Activated naive CD4-positive, alpha-beta T cell treated with anti-CD3 and anti-CD28 coated beads, Interleukin-2, amount 10 ng/mL, durations not matched to agents 7 days and 5 days (primary cell): ENCODE measurements at regions not wholly inside any gene's neighbourhood (a gene's known extent, or its start where the extent isn't known, plus 50 kb on each side); places are given as distances from the start of the nearest gene placed in this dataset.
"Not testable (repeated sequence)": the region's sequence is repeated elsewhere in the genome, so short reads cannot be mapped to it uniquely, and the experiment has no call there.

Source experiments
- CTCF ChIA-PET: fragments of 350-600 bp; sonication (Branson Sonifier 250); formaldehyde crosslinking; loops from one replicate; lab custom pipeline; 2021; ENCODE audit warnings: antibody characterized with exemption; lab: Charles Lee
- DNase-seq: peaks from one replicate; pipeline ENCODE4 v3.0.0-alpha.2; 2020
- H3K27ac Mint-ChIP-seq: one replicate; pipeline ENCODE4 v1.8.0; 2021; ENCODE audit warnings: mild to moderate bottlenecking, moderate library complexity, mixed read lengths
- H3K27me3 Mint-ChIP-seq: one replicate; pipeline ENCODE4 v1.8.0; 2021; ENCODE audit warnings: mild to moderate bottlenecking, mixed read lengths
- H3K36me3 Mint-ChIP-seq: one replicate; pipeline ENCODE4 v1.8.0; 2021; ENCODE audit warnings: mixed read lengths
- H3K4me1 Mint-ChIP-seq: one replicate; pipeline ENCODE4 v1.8.0; 2021; ENCODE audit warnings: mixed read lengths
- H3K4me3 Mint-ChIP-seq: one replicate; pipeline ENCODE4 v1.8.0; 2021; ENCODE audit warnings: mild to moderate bottlenecking, moderate library complexity, mixed read lengths
- H3K9me3 Mint-ChIP-seq: one replicate; pipeline ENCODE4 v1.8.0; 2021; ENCODE audit warnings: mixed read lengths

DNA sequence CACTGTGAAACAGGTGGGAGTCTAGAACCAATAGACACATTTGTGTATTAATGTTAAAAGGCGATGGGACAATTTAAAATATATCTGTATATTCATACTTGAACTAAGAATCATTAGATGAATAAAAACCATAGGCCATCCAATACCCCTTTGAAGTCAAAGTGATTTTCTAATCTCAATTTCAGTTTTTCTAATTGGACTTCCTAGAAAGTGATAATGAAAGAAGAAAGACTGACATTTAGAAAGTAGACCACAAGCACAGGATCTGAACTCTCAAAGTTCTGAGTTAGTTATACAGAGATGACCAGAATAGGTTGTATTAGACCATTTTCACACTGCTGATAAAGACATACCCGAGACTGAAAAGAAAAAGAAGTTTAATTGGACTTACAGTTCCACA lies 412.8 kb upstream of the PIK3R1 start:
- no peak for DNase-seq
- CTCF ChIA-PET: no interaction called here
- H3K9me3 Mint-ChIP-seq: no peaks in the 10 kb centered on the region
- H3K36me3 Mint-ChIP-seq: no peaks in the 10 kb centered on the region
- H3K27me3 Mint-ChIP-seq: no peaks in the 10 kb centered on the region
- no peaks in the 10 kb centered on the region for H3K4me1 Mint-ChIP-seq
- no peak overlapping the region for H3K27ac Mint-ChIP-seq
- H3K4me3 Mint-ChIP-seq: no peak overlapping the region

- Mint-ChIP-seq H3K27ac (no peak overlapping the region), H3K36me3 (no peaks in the 10 kb centered on the region), H3K27me3 (no peaks in the 10 kb centered on the region), H3K9me3 (no peaks in the 10 kb centered on the region), H3K4me3 (no peak overlapping the region), H3K4me1 (no peaks in the 10 kb centered on the region)
- no peak for DNase-seq
- CTCF ChIA-PET: no interaction called here
These were observed 415.8 kb upstream of the PIK3R1 start for GRCh38 chr5:67799732-67800234.

DNA sequence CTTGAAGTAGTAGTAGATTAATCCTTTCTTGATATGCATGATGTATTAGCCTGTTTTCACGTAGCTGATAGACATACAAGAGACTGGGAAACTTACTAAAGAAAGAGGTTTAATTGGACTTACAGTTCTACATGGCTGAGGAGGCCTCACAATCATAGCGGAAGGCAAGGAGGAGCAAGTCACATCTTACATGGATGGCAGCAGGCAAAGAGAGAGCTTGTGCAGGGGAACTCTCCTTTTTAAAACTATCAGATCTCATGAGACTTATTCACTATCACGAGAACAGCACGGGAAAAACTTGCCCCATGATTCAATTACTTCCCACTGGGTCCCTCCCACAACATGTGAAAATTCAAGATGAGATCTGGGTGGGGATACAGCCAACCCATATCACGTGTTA lies 417.1 kb upstream of the PIK3R1 start:
- H3K27me3 Mint-ChIP-seq, CTCF ChIA-PET, H3K4me3 Mint-ChIP-seq, H3K36me3 Mint-ChIP-seq, H3K27ac Mint-ChIP-seq, H3K9me3 Mint-ChIP-seq, H3K4me1 Mint-ChIP-seq, DNase-seq: not testable (repeated sequence)

- Mint-ChIP-seq H3K4me1 (no peaks in the 10 kb centered on the region), H3K4me3 (no peak overlapping the region), H3K9me3 (no peaks in the 10 kb centered on the region), H3K36me3 (no peaks in the 10 kb centered on the region), H3K27me3 (no peaks in the 10 kb centered on the region), H3K27ac (no peak overlapping the region)
- no peak for DNase-seq
- CTCF ChIA-PET: no interaction called here
These were observed 419.6 kb upstream of the PIK3R1 start for GRCh38 chr5:67795781-67796477.

GRCh38 chr5:67793966-67794365 lies 421.6 kb upstream of the PIK3R1 start:
- H3K27me3 Mint-ChIP-seq: no peaks in the 10 kb centered on the region
- no peaks in the 10 kb centered on the region for H3K9me3 Mint-ChIP-seq
- H3K27ac Mint-ChIP-seq: no peak overlapping the region
- H3K4me1 Mint-ChIP-seq: no peaks in the 10 kb centered on the region
- no peaks in the 10 kb centered on the region for H3K36me3 Mint-ChIP-seq
- CTCF ChIA-PET: no interaction called here
- no peak for DNase-seq
- no peak overlapping the region for H3K4me3 Mint-ChIP-seq

GRCh38 chr5:67793418-67793817 lies 422.1 kb upstream of the PIK3R1 start:
- CTCF ChIA-PET: no interaction called here
- H3K27ac Mint-ChIP-seq: no peak overlapping the region
- no peaks in the 10 kb centered on the region for H3K4me1 Mint-ChIP-seq
- H3K36me3 Mint-ChIP-seq: no peaks in the 10 kb centered on the region
- no peaks in the 10 kb centered on the region for H3K27me3 Mint-ChIP-seq
- no peak overlapping the region for H3K4me3 Mint-ChIP-seq
- no peak for DNase-seq
- no peaks in the 10 kb centered on the region for H3K9me3 Mint-ChIP-seq

DNA sequence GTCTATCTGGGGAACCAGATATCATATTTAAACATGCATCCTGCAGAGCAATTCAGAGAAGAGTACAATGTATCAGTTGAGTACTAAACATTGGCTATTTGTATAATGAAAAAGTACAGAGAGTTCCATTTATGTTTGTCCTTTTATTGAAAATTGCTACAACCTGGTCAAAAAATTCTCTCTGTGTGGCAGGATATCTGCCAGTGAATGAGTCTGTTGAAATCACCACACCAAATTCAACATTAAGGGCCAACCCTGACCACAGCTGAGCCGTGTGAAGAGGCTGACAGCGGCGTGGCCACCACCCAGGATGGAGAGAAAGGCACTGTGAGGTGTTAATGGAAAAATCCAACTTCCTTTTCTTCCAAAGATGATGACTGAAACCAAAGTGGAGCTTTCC lies 422.7 kb upstream of the PIK3R1 start:
- Mint-ChIP-seq H3K27me3 (no peaks in the 10 kb centered on the region), H3K4me3 (no peak overlapping the region), H3K4me1 (no peaks in the 10 kb centered on the region), H3K27ac (no peak overlapping the region), H3K9me3 (no peaks in the 10 kb centered on the region), H3K36me3 (no peaks in the 10 kb centered on the region)
- DNase-seq: no peak
- CTCF ChIA-PET: no interaction called here

DNA sequence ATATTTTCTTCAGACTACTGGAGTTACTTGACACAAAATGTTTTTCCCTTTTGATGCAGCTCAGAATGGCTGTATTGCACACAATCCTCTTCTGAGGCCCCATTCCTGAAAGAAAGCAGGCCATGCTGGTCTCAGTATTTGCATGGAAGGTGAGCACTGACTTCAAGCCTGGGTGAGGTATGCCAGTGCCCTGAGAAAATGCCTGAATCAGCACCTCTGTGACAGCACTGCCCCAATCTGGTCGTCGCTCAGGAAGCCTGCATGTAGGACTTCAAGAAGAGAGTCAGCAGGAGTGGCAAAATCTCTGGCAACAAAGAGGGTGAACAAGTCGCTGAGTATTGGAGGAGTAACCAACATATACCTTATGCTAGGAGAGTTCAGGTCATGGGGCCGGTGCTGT lies 425.2 kb upstream of the PIK3R1 start:
- CTCF ChIA-PET: no interaction called here
- Mint-ChIP-seq H3K27ac (no peak overlapping the region), H3K36me3 (no peaks in the 10 kb centered on the region), H3K27me3 (no peaks in the 10 kb centered on the region), H3K4me3 (no peak overlapping the region), H3K4me1 (no peaks in the 10 kb centered on the region), H3K9me3 (no peaks in the 10 kb centered on the region)
- DNase-seq: no peak

DNA sequence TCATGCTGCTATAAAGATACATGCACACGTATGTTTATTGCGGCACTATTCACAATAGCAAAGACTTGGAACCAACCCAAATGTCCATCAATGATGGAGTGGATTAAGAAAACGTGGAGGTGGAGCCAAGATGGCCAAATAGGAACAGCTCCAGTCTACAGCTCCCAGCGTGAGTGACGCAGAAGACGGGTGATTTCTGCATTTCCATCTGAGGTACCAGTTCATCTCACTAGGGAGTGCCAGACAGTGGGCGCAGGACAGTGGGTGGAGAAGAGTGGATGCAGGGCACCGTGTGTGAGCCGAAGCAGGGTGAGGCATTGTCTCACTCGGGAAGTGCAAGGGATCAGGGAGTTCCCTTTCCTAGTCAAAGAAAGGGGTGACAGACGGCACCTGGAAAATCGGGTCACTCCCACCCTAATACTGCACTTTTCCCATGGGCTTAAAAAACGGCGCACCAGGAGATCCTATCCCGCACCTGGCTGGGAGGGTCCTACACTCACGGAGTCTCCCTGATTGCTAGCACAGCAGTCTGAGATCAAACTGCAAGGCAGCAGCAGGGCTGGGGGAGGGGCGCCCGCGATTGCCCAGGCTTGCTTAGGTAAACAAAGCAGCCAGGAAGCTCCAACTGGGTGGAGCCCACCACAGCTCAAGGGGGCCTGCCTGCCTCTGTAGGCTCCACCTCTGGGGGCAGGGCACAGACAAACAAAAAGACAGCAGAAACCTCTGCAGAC lies 435.5 kb upstream of the PIK3R1 start:
- H3K27ac Mint-ChIP-seq, CTCF ChIA-PET, H3K4me1 Mint-ChIP-seq, H3K9me3 Mint-ChIP-seq, H3K4me3 Mint-ChIP-seq, H3K36me3 Mint-ChIP-seq, H3K27me3 Mint-ChIP-seq, DNase-seq: not testable (repeated sequence)

DNA sequence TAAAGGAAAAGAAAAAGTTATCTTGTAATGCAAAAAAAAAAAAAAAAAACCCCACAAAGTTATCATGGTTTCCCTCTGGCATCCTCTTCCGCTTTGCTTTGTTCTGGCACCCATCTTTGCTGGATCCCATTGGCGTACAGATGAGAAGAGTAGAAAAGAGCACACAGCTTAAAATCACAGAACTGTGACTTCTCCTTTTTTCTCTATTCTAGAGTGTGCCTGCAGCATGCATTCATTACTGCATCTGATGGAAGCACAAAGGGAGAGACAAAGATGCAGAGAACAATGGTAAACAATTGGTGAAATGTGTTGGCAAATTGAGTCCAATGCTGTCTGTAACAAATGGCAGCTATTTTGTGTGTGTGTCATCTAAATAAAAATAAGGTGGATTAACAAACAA lies 440.8 kb upstream of the PIK3R1 start:
- peaks cover under 1% of the 10 kb centered on the region for H3K4me1 Mint-ChIP-seq
- DNase-seq: no peak
- H3K9me3 Mint-ChIP-seq: no peaks in the 10 kb centered on the region
- H3K36me3 Mint-ChIP-seq: no peaks in the 10 kb centered on the region
- no peaks in the 10 kb centered on the region for H3K27me3 Mint-ChIP-seq
- H3K27ac Mint-ChIP-seq: no peak overlapping the region
- H3K4me3 Mint-ChIP-seq: no peak overlapping the region
- CTCF ChIA-PET: no interaction called here

DNA sequence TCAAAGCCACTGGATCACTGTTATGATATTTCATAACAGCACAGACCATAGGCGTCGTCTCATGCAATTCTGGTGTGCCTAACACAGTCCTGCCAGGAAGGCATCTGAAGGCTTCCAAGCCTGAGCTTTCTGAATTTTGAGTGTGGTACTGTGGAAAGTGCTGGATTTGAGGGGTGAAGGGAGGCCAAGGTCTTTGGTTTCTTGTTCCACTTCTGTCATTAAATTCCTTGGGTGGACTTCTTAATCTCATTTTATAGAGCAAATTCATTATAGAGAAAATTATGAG lies 441.3 kb upstream of the PIK3R1 start:
- H3K27ac Mint-ChIP-seq: no peak overlapping the region
- DNase-seq: no peak
- H3K27me3 Mint-ChIP-seq: no peaks in the 10 kb centered on the region
- CTCF ChIA-PET: no interaction called here
- no peaks in the 10 kb centered on the region for H3K9me3 Mint-ChIP-seq
- H3K36me3 Mint-ChIP-seq: no peaks in the 10 kb centered on the region
- H3K4me1 Mint-ChIP-seq: no peaks in the 10 kb centered on the region
- no peak overlapping the region for H3K4me3 Mint-ChIP-seq

DNA sequence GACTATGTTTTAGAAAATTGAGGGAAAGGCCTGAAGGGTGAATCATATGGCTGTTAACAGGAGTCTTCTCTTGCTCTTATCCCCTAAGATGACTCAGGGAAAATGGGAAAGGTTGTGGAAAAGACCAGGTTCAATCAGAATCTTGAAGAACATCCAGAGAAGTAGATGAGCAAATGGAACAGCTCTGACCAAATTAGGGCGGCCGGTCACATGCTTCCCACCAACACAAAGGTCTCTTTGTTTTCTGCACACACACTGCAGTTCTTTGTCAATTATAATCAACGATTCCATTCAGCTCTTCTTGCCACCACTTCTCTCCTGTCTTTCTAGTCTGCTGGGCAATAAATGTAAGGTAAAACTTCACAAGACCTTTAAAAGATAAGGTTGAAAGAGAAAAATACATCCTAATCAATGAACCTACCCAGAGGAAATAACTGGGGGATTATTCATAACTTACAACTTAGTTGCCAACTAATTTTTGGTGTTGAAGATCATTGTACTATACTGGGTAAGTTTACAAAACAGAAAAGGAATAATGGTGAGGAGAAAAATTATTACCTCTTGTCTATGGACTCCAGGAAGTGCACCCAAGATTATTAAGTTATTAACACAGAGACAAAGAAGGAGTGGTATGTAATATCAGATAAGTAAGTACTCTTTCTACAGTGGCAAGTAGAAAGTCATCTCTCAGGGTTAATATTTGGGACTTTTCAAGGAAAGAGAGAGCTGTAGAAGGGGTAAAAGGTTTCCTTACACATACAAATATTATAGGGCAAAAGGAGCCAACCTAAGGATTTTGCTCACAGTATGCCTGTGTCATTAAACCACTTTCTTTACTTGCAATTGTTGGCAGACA lies 441.9 kb upstream of the PIK3R1 start:
- Mint-ChIP-seq H3K4me1 (no peaks in the 10 kb centered on the region), H3K36me3 (no peaks in the 10 kb centered on the region), H3K9me3 (no peaks in the 10 kb centered on the region), H3K4me3 (no peak overlapping the region), H3K27me3 (no peaks in the 10 kb centered on the region), H3K27ac (no peak overlapping the region)
- no peak for DNase-seq
- CTCF ChIA-PET: no interaction called here

GRCh38 chr5:67771791-67772190 lies 443.8 kb upstream of the PIK3R1 start:
- H3K27me3 Mint-ChIP-seq: no peaks in the 10 kb centered on the region
- H3K36me3 Mint-ChIP-seq: no peaks in the 10 kb centered on the region
- no peak for DNase-seq
- H3K27ac Mint-ChIP-seq: no peak overlapping the region
- H3K9me3 Mint-ChIP-seq: no peaks in the 10 kb centered on the region
- H3K4me3 Mint-ChIP-seq: no peak overlapping the region
- CTCF ChIA-PET: no interaction called here
- H3K4me1 Mint-ChIP-seq: no peaks in the 10 kb centered on the region

DNA sequence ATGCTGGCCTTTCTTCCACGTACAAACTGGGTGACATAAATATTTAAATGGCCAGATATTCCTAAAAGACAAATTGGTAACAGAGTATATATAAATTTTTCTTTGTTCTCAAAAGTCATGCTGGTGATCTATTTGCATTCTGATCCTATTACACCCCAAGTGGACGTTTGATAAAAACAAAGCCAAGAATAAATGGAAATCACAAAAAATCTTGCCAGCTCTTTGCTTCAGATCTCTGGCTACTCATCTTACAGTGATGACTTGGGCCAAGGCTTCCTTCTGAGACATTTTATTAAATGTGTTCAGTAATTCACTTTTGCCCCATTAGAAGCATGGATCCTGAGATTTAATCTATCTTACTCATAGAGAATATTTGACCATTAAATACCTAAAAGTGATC lies 444.3 kb upstream of the PIK3R1 start:
- Mint-ChIP-seq H3K4me1 (no peaks in the 10 kb centered on the region), H3K27ac (no peak overlapping the region), H3K36me3 (no peaks in the 10 kb centered on the region), H3K27me3 (no peaks in the 10 kb centered on the region), H3K9me3 (no peaks in the 10 kb centered on the region), H3K4me3 (no peak overlapping the region)
- no peak for DNase-seq
- CTCF ChIA-PET: no interaction called here
